HG02642 (cell line): ENCODE measurements at regions not wholly inside any gene's neighbourhood (a gene's known extent, or its start where the extent isn't known, plus 50 kb on each side); places are given as distances from the start of the nearest gene placed in this dataset.

Experiments
- ATAC-seq: cut with Tn5 transposase; IDR thresholded peaks from one replicate; pipeline ENCODE4 v1.9.1; 2021; ENCODE audit warnings: mild to moderate bottlenecking; ENCODE audit not compliant: unreplicated experiment, poor library complexity

DNA sequence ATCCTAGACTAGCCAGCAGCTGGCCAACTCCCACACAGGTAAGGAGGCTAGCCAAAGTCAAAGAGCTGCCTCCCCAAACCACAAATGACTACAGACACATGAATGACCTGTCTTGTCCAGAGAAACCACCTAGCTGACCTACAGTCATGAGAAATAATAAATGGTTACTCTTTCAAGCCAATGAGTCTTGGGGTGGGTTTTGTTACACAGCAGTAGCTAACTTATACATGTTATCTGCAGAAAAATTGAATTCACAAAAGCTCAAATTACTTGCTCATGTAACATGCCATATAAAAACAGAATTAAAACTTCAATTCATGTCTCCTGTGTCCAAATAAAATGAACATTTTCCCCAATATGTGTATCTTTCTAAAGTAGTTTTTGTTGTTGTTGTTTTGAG, 307.4 kb upstream of the NR2F2 start:
- ATAC-seq, result no peak

DNA sequence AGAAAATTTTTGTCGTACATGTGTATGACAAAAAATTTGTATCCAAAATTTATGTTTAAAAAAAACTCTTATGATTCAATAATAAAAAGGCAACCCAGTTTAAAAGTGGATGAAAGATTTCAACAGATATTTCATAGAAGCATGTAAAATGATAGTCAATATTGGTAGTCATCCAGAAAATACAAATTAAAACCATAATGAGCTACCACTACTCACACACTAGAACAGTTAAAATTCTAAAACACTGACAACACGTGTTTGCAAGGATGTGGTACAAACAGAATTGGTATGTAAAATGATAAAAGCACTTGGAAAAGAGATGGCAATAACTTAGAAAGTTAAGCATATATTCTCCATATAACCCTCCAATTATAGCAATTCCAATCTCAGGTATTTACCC, 303.0 kb upstream of the NR2F2 start:
- no peak for ATAC-seq

- ATAC-seq, result no peak
Measured at GRCh38 chr15:96028620-96029019, 301.9 kb upstream of the NR2F2 start.

DNA sequence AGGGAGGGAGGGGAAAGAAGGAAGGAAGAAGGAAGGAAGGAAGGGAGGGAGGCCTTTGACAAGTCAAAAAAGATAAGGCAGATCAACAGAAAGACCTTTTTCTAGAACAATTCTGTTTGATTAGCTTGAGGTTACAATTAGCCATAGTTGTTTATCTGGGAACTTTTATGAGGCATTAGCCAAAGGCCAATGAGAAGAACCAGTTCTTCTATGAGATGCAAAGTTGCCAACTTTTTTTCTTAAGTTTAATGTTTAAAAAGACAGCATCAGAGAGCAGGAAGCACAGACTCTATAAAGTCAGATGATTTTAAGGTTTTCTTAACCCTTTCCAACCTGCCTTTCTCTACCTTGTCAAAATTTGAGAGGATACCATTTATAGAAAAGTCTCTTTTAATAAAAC, 301.3 kb upstream of the NR2F2 start:
- no peak for ATAC-seq

- ATAC-seq, result no peak
Measured at GRCh38 chr15:96031426-96032110, 298.9 kb upstream of the NR2F2 start.

DNA sequence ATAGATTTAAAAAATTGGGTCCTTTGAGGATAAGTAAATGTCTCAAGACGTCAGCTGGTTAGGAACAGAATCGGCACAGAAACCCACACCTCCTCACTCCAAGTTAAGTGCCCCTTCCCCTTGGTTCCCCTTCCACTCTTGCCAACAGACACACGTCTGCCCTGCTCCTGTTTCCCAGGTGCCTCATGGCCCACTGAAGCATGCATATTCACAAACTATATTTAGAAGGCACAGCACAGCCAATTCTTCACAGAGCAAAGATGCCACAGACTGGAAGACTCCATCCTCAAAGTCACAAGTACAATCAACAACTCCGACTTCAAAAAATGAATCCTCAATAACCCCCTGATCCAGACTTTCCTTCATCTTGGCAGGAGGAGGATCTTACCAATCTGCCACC, 295.4 kb upstream of the NR2F2 start:
- ATAC-seq, result no peak

GRCh38 chr15:96035635-96036034, 294.9 kb upstream of the NR2F2 start:
- no peak for ATAC-seq

GRCh38 chr15:96037584-96037983, 292.9 kb upstream of the NR2F2 start:
- peak; percentile 56 for ATAC-seq

DNA sequence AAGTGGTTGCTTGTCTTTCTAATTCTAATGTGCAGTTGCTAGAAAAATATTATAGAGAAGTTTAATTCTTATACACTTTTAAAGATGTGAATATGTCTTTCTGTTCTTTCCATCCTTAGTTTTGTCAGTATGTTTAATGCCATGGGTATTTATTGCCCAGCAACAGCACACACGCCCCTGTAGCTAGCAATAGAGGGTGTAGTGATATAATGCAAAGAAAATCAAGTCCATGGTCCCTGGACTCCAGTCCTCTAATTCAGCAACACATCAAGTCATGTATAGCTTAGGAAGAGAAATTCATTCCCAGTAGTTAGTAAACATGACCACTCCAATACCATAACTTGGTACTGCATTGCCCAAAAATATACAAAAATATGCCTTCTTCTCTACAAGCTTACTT, 292.4 kb upstream of the NR2F2 start:
- ATAC-seq, result no peak

DNA sequence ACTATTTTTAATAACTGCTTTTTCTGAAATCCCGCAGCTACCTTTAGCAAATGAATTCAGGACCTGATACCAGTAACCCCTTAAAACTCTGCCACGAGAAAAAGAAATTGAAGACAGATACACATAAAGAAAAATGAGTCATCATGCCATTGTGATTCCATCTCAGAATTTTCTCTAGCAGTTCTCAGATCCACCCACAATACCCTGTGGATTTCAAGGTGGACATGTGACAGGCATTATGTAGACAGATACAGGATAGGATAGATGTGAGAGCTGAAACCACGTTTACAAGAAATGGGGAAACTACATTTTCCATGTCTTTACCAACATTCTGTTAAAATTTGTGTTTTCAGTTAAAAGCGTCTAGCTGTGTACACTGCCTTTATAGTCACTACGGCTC, 291.9 kb upstream of the NR2F2 start:
- ATAC-seq, result peak; percentile 37

GRCh38 chr15:96041982-96042733, 288.3 kb upstream of the NR2F2 start:
- no peak for ATAC-seq

DNA sequence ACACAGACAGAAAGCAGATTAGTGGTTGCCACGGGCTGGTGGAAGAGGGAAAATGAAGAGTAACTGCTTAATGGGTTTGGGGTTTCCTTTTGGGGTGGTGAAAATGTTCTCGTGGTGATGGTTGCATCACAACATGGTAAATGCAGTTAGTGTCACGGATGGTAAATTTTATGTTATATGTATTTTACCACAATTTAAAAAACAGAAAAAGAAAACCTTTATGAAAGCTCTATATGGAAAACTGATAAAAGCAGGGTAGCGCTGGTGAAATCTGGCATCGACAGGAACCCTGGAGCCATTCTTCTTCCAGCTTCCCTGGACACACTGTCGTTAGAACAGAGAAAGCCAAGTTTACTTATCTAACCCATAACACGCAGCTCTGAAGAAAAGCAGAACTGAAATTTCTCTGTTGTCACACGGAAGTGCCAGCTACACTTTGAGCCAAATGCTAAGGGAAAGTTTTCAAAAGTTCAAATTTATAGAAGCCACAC, 287.7 kb upstream of the NR2F2 start:
- peak; percentile 75 for ATAC-seq

GRCh38 chr15:96043591-96044171, 286.8 kb upstream of the NR2F2 start:
- ATAC-seq, result no peak

DNA sequence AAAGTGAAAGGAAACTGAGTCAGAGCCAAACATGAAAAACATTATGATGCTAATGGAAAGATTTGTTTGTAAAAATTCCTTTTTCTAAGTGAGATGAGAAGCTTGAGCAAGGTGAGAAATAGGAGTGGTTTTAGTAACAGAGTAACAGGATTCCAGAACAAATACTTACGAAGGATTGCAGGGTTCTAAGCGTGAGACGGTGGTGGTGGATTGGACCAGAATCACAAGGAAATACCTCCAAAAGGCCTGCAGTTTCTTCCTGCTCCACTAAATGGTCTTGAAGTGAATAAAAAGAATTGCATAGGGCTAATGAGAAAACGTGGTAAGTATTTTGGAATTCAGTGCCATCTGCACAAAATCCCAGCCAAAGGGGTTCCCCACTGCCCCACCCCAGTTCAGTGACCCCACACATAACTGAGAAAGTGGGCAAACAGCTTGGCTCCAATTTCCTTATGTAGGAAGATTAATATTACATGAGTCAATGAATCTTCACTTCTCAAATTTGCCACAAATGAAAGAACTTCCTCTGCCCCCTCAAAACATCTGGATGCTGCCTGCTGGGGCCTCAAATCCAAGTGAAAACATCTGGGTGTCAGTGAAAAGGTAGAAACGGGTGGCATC, 283.8 kb upstream of the NR2F2 start:
- no peak for ATAC-seq

GRCh38 chr15:96047255-96047931, 283.1 kb upstream of the NR2F2 start:
- no peak for ATAC-seq

GRCh38 chr15:96049323-96049722, 281.2 kb upstream of the NR2F2 start:
- ATAC-seq, result no peak

- ATAC-seq, result no peak
Measured at GRCh38 chr15:96049766-96050165, 280.7 kb upstream of the NR2F2 start.

DNA sequence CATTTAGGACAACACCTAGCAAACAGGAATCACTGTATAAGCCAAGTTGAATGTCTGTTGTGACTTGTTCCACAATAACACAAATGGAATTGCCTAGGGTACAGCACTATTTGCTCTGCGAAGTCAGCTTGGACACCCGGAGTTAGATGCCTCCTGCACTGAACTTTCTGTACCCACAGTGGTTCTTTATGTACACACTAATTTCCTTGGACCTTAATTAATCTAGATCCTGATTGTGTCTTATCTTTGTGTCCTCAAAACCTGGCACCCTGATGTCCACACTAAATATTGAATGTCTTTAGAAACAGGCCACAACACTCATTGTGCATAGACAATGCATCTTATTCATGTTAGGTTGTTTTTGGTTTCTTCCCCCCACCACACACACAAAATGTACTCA, 278.9 kb upstream of the NR2F2 start:
- no peak for ATAC-seq

- no peak for ATAC-seq
Measured at GRCh38 chr15:96052154-96052553, 278.3 kb upstream of the NR2F2 start.

- ATAC-seq, result no peak
Measured at GRCh38 chr15:96052572-96053030, 277.9 kb upstream of the NR2F2 start.
